Fibroblast of pulmonary artery (primary cell): ENCODE measurements at regions not wholly inside any gene's neighbourhood (a gene's known extent, or its start where the extent isn't known, plus 50 kb on each side); places are given as distances from the start of the nearest gene placed in this dataset.

Source experiments
- DNase-seq: peaks from one replicate; pipeline ENCODE4 v3.0.0-alpha.2; 2010; ENCODE audit warnings: low read depth
- H3K4me3 ChIP-seq: replicated peaks from 2 replicates; pipeline ENCODE4 v1.5.1; 2011; ENCODE audit warnings: low read depth, mild to moderate bottlenecking, control low read depth, low read length, moderate library complexity
- CTCF ChIP-seq: IDR thresholded peaks from 2 replicates; pipeline ENCODE4 v1.5.1; 2011; ENCODE audit warnings: mild to moderate bottlenecking, control low read depth, low read length, inconsistent platforms; ENCODE audit errors: missing control alignments

GRCh38 chr2:16334366-16334765 is 331.3 kb downstream of the CYRIA start:
- no peak for TF ChIP-seq CTCF
- no peak for DNase-seq
- H3K4me3 ChIP-seq, result no peak overlapping the region

DNA sequence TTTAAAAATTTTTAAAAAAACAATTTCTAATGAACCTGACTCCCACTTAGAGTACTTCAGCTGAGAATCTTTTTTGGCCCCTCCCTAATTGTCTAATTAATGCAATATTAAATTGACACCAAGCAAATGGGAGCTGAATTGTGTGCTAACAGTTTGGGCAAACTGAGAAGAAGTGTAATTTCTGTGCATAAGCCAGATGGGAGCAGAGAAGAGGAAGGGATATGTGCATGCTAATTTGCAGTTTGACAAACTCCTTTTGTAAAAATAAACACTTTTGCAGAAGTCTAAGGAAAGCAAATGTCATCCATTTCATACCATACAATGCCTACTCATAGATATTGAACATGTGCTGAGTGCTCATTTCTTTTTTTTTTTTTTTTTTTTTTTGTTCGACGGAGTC is 332.0 kb downstream of the CYRIA start:
- DNase-seq, result no peak
- TF ChIP-seq CTCF, result no peak
- H3K4me3 ChIP-seq, result no peak overlapping the region

- DNase-seq, result no peak
- TF ChIP-seq CTCF, result no peak
- H3K4me3 ChIP-seq, result no peak overlapping the region
Observed at GRCh38 chr2:16332681-16333557, 332.7 kb downstream of the CYRIA start.

DNA sequence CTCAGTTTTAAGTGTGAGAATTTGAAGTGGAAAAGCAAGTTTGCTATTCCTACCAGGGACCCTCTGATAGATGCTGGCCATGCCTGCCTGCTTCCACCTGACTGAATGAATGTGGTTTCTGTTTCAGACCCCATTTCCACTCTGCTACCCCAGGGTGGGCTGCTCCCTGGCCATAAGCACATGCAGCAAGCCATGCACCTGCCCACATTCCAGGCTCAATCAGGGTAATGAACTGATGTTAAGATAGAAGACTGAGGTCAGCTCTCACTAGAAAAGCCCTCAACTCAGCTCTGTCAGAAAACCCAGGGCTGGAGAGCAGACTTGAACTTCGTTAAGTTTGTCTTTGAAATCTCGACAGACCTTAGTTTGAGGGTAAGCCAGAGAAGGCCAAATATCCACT is 333.9 kb downstream of the CYRIA start:
- no peak overlapping the region for H3K4me3 ChIP-seq
- no peak for TF ChIP-seq CTCF
- DNase-seq, result no peak

GRCh38 chr2:16330982-16331381 is 334.7 kb downstream of the CYRIA start:
- no peak overlapping the region for H3K4me3 ChIP-seq
- no peak for DNase-seq
- TF ChIP-seq CTCF, result no peak

- TF ChIP-seq CTCF, result no peak
- no peak for DNase-seq
- H3K4me3 ChIP-seq, result no peak overlapping the region
Observed at GRCh38 chr2:16330571-16330970, 335.1 kb downstream of the CYRIA start.

GRCh38 chr2:16330012-16330411 is 335.6 kb downstream of the CYRIA start:
- no peak overlapping the region for H3K4me3 ChIP-seq
- TF ChIP-seq CTCF, result no peak
- no peak for DNase-seq
